ENCODE measurements at regions not wholly inside any gene's neighbourhood (a gene's known extent, or its start where the extent isn't known, plus 50 kb on each side); places are given as distances from the start of the nearest gene placed in this dataset.

- TF ChIP-seq TSHZ2 (CRISPR knock-in tag; IDR thresholded peaks at IDR 0.05) (no peak), CSRNP3 (CRISPR knock-in tag; IDR thresholded peaks at IDR 0.05) (no peak), RARB (CRISPR knock-in tag; IDR thresholded peaks at IDR 0.05) (no peak), BACH2 (CRISPR knock-in tag; IDR thresholded peaks at IDR 0.05; ENCODE audit: borderline replicate concordance) (no peak), ZC3H10 (CRISPR knock-in tag; IDR thresholded peaks at IDR 0.05) (no peak), ZNF565 (CRISPR knock-in tag; conservative IDR thresholded peaks at IDR 0.05; ENCODE audit: low read depth) (no peak), ZFP3 (CRISPR knock-in tag; IDR thresholded peaks at IDR 0.05) (no peak), ARNTL (CRISPR knock-in tag; IDR thresholded peaks at IDR 0.05; ENCODE audit: borderline replicate concordance, low read depth) (no peak), PATZ1 (CRISPR knock-in tag; IDR thresholded peaks at IDR 0.05; ENCODE audit: borderline replicate concordance) (no peak)
These were observed 122.5 kb downstream of the DICER1 start for GRCh38 chr14:95034788-95035187.
